Testis (tissue), 2 donors: ENCODE measurements at regions not wholly inside any gene's neighbourhood (a gene's known extent, or its start where the extent isn't known, plus 50 kb on each side); places are given as distances from the start of the nearest gene placed in this dataset.

Experiments used
- POLR2A ChIP-seq: fragments of 450-650 bp; IDR thresholded peaks from one replicate; pipeline ENCODE4 v1.6.1; 2017; ENCODE audit warnings: antibody characterized with exemption, mild to moderate bottlenecking, moderate library complexity
- TF ChIP-seq, protein P1 (sequence below), 3 experiments: fragments of 450-650 bp in 2 of 3; fragments of 200-600 bp in 1 of 3; sonication (generic) in 1 of 3; IDR thresholded peaks; one replicate each; pipeline ENCODE4 v1.5.1; 2016 to 2019; ENCODE audit warnings: antibody characterized with exemption in 3 of 3, mild to moderate bottlenecking in 2 of 3, moderate library complexity in 1 of 3

DNA sequence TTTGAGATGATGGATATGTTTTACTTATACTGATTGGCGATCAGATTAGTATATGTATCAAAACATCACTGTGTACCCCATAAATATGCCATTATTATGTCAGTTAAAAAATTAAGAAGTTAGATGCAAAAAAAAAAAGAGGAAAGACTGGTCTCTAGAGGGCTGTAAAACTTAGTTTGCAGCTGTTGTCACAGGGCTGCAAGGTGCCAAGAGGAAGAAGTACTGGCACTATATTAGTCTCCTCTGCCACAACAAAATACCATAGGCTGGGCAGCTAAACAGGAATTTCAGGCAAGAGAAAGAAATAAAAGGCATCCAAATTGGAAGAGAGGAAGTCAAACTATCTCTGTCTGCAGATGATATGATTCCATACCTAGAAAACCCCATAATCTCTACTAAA is 177.8 kb upstream of the PLPP4 start:
- TF ChIP-seq, protein P1, sequence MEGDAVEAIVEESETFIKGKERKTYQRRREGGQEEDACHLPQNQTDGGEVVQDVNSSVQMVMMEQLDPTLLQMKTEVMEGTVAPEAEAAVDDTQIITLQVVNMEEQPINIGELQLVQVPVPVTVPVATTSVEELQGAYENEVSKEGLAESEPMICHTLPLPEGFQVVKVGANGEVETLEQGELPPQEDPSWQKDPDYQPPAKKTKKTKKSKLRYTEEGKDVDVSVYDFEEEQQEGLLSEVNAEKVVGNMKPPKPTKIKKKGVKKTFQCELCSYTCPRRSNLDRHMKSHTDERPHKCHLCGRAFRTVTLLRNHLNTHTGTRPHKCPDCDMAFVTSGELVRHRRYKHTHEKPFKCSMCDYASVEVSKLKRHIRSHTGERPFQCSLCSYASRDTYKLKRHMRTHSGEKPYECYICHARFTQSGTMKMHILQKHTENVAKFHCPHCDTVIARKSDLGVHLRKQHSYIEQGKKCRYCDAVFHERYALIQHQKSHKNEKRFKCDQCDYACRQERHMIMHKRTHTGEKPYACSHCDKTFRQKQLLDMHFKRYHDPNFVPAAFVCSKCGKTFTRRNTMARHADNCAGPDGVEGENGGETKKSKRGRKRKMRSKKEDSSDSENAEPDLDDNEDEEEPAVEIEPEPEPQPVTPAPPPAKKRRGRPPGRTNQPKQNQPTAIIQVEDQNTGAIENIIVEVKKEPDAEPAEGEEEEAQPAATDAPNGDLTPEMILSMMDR (IDR thresholded peaks at IDR 0.05), result no peak
- no peak for TF ChIP-seq POLR2A
